ENCODE measurements at regions not wholly inside any gene's neighbourhood (a gene's known extent, or its start where the extent isn't known, plus 50 kb on each side); places are given as distances from the start of the nearest gene placed in this dataset.

GRCh38 chr7:110139056-110139455 lies 951.9 kb upstream of the LRRN3 start:
- H3K27me3 ChIP-seq (replicated peaks; ENCODE audit: control insufficient read depth, insufficient read depth, low read length) = no peaks in the 10 kb centered on the region
- no peak overlapping the region for H3K4me3 ChIP-seq (replicated peaks; ENCODE audit: low read depth, low read length)
- H3K36me3 ChIP-seq (ENCODE audit: control insufficient read depth, insufficient read depth, low read length) = no peaks in the 10 kb centered on the region
- no peak for DNase-seq (ENCODE audit: extremely low read depth, insufficient read length)
- TF ChIP-seq, protein P1, sequence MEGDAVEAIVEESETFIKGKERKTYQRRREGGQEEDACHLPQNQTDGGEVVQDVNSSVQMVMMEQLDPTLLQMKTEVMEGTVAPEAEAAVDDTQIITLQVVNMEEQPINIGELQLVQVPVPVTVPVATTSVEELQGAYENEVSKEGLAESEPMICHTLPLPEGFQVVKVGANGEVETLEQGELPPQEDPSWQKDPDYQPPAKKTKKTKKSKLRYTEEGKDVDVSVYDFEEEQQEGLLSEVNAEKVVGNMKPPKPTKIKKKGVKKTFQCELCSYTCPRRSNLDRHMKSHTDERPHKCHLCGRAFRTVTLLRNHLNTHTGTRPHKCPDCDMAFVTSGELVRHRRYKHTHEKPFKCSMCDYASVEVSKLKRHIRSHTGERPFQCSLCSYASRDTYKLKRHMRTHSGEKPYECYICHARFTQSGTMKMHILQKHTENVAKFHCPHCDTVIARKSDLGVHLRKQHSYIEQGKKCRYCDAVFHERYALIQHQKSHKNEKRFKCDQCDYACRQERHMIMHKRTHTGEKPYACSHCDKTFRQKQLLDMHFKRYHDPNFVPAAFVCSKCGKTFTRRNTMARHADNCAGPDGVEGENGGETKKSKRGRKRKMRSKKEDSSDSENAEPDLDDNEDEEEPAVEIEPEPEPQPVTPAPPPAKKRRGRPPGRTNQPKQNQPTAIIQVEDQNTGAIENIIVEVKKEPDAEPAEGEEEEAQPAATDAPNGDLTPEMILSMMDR (IDR thresholded peaks at IDR 0.05; ENCODE audit: insufficient read depth, low read length, poor library complexity, severe bottlenecking) = no peak

DNA sequence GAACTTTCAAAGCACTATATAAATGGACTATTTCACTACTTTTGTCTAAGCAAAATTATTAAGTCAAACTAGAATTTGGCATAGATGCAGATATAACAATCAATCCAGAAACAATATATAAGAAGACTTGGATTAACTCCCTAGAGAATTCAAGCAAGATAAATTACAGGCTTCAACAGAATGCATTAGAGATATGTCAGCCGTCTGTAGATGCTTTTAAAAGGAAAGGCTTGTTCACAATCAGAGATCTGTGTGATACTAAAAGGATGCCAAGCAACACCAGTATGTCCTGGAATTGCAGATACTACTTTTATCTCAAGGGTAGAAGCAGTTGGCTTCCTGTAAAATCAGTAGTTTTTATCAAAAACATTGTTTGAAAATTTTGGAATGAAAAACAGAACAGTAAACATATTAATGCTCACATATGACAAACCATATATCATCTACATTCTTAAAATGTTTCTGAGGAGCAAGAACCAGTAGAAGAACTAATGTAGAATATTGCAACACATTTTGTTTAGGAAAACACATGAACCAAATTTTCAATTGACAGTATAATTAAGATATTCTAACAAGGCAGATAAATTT lies 947.9 kb upstream of the LRRN3 start:
- TF ChIP-seq, protein P1 (IDR thresholded peaks at IDR 0.05; ENCODE audit: insufficient read depth, low read length, poor library complexity, severe bottlenecking) = no peak
- DNase-seq (ENCODE audit: extremely low read depth, insufficient read length) = no peak
- no peak overlapping the region for H3K4me3 ChIP-seq (replicated peaks; ENCODE audit: low read depth, low read length)
- H3K36me3 ChIP-seq (ENCODE audit: control insufficient read depth, insufficient read depth, low read length) = no peaks in the 10 kb centered on the region
- no peaks in the 10 kb centered on the region for H3K27me3 ChIP-seq (replicated peaks; ENCODE audit: control insufficient read depth, insufficient read depth, low read length)

DNA sequence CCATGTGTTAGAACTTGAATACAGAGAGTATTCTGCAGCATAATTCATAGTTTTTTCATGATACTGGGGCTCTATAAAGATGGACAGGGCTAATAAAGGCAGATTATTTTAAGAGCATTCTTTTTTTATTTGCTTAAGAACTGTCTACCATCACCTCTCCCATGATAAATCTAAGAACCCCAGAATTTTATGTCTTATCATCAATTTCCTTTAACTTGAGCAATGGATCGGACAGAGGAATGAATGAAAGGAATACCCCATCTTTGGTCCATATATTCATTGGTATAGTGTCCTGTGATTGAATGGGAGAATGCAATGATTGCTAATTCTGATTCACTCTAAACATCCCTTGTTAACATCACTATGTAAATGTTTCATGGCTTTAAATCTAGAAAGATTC lies 946.3 kb upstream of the LRRN3 start:
- Histone ChIP-seq H3K27me3 (replicated peaks; ENCODE audit: control insufficient read depth, insufficient read depth, low read length) (no peaks in the 10 kb centered on the region), H3K36me3 (ENCODE audit: control insufficient read depth, insufficient read depth, low read length) (no peaks in the 10 kb centered on the region), H3K4me3 (replicated peaks; ENCODE audit: low read depth, low read length) (no peak overlapping the region)
- DNase-seq (ENCODE audit: extremely low read depth, insufficient read length) = no peak
- TF ChIP-seq, protein P1 (IDR thresholded peaks at IDR 0.05; ENCODE audit: insufficient read depth, low read length, poor library complexity, severe bottlenecking) = no peak

- TF ChIP-seq, protein P1 (IDR thresholded peaks at IDR 0.05; ENCODE audit: insufficient read depth, low read length, poor library complexity, severe bottlenecking) = no peak
- DNase-seq (ENCODE audit: extremely low read depth, insufficient read length) = no peak
Observed at GRCh38 chr7:110148054-110148453, 942.9 kb upstream of the LRRN3 start.

DNA sequence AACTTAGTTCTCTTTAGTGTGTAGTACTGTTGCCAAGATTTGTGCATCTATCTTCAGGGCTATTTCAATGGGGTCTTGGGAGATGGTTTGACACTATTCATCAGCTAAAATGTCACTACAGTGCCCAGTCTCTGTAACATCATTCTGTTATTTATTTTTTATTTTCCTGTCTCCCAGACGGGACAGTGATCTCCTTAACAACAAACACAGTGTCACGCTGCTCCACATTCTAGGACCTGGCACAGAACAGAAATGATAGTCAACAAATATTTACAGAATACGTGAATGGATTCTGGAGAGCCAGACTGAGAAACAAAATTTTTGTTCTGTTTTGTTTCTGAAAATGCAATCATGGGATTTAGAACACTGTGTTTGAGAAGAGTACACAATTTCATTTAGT lies 937.7 kb upstream of the LRRN3 start:
- DNase-seq (ENCODE audit: extremely low read depth, insufficient read length) = no peak
- no peak overlapping the region for H3K4me3 ChIP-seq (replicated peaks; ENCODE audit: low read depth, low read length)
- no peaks in the 10 kb centered on the region for H3K27me3 ChIP-seq (replicated peaks; ENCODE audit: control insufficient read depth, insufficient read depth, low read length)
- TF ChIP-seq, protein P1 (IDR thresholded peaks at IDR 0.05; ENCODE audit: insufficient read depth, low read length, poor library complexity, severe bottlenecking) = no peak
- no peaks in the 10 kb centered on the region for H3K36me3 ChIP-seq (ENCODE audit: control insufficient read depth, insufficient read depth, low read length)

More at GRCh38 chr7:110148054-110148453, 942.9 kb upstream of the LRRN3 start:
- no peaks in the 10 kb centered on the region for H3K27me3 ChIP-seq (replicated peaks; ENCODE audit: control insufficient read depth, insufficient read depth, low read length)
- H3K36me3 ChIP-seq (ENCODE audit: control insufficient read depth, insufficient read depth, low read length) = no peaks in the 10 kb centered on the region
- no peak overlapping the region for H3K4me3 ChIP-seq (replicated peaks; ENCODE audit: low read depth, low read length)

- Histone ChIP-seq H3K36me3 (ENCODE audit: control insufficient read depth, insufficient read depth, low read length) (no peaks in the 10 kb centered on the region), H3K4me3 (replicated peaks; ENCODE audit: low read depth, low read length) (no peak overlapping the region), H3K27me3 (replicated peaks; ENCODE audit: control insufficient read depth, insufficient read depth, low read length) (no peaks in the 10 kb centered on the region)
- TF ChIP-seq, protein P1 (IDR thresholded peaks at IDR 0.05; ENCODE audit: insufficient read depth, low read length, poor library complexity, severe bottlenecking) = no peak
- no peak for DNase-seq (ENCODE audit: extremely low read depth, insufficient read length)
Observed at GRCh38 chr7:110156511-110156910, 934.4 kb upstream of the LRRN3 start.
